ENCODE measurements at regions not wholly inside any gene's neighbourhood (a gene's known extent, or its start where the extent isn't known, plus 50 kb on each side); places are given as distances from the start of the nearest gene placed in this dataset.
A peak's percentile ranks its signal among the peaks of the same experiment; 100 is the strongest.

DNA sequence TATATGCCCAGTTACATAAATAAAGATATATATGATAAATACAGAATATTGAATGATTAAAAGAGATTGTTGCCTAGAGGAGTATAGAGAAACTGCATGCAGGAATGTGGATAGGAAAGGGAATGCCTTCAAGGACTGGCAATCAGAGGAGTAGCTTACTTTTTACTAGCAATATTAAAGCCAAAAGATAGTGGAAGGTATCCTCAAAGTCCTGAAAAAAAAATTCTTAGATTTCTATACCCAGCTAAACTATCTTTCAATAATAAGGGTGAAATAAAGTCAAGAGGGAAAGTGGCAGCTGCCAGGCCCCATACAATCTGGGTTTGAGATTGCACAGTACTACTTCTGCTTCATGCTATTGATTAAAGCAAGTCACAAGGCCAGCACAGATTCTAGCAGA, 733.2 kb downstream of the GATA3 start:
- H3K9me3 ChIP-seq (ENCODE audit: control insufficient read depth in 2 of 3, insufficient read depth in 1 of 3, low read length in 3 of 3): peaks cover 0 to 4% (median 2%) of the 10 kb centered on the region in 3 donors
- FAIRE-seq: no peak
- no peaks in the 10 kb centered on the region for H3K36me3 ChIP-seq (ENCODE audit: control insufficient read depth in 2 of 3, insufficient read depth in 3 of 3, low read length in 3 of 3)
- H3K4me1 ChIP-seq (ENCODE audit: control insufficient read depth in 2 of 3, insufficient read depth in 2 of 3, low read depth in 1 of 3, low read length in 3 of 3): no peaks in the 10 kb centered on the region
- TF ChIP-seq CTCF (IDR thresholded peaks at IDR 0.05; ENCODE audit: borderline replicate concordance, extremely low read depth, insufficient read depth): no peak
- H3K9ac ChIP-seq (ENCODE audit: low read length in 3 of 3): no peak overlapping the region
- intact Hi-C loops (cut with DNase I): no loop called here
- no peak overlapping the region for H3K27ac ChIP-seq (ENCODE audit: low read depth in 2 of 2, low read length in 2 of 2)
- H3K4me3 ChIP-seq (ENCODE audit: low read length in 3 of 3): no peak overlapping the region
- DNase-seq: no peak
- H3K27me3 ChIP-seq (ENCODE audit: control insufficient read depth, insufficient read depth, low read length): no peaks in the 10 kb centered on the region

- intact Hi-C loops (cut with DNase I): no loop called here
- no peak for DNase-seq
- FAIRE-seq: no peak
Observed at GRCh38 chr10:8790390-8790789, 735.9 kb downstream of the GATA3 start.

DNA sequence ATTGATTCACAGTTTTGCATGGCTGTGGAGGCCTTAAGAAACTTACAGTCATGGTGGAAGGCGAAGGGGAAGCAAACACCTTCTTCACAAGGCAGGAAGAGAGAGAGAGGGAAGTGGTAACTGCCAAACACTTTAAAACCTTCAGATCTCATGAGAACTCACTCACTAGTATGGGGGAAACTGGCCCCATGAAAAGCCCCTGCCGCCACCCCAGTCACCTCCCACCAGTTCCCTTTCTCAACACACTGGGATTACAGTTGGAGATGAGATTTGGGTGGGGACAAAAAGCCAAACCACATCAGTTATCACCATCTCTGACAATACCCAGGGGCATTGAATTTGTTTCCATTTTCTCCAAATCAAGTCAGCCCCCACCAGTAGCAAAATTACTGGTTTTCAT, 740.4 kb downstream of the GATA3 start:
- Histone ChIP-seq H3K9me3 (ENCODE audit: control insufficient read depth in 2 of 3, insufficient read depth in 1 of 3, low read length in 3 of 3) (no peaks in the 10 kb centered on the region), H3K27ac (ENCODE audit: low read depth in 2 of 2, low read length in 2 of 2) (no peak overlapping the region), H3K4me1 (ENCODE audit: control insufficient read depth in 2 of 3, insufficient read depth in 2 of 3, low read depth in 1 of 3, low read length in 3 of 3) (no peaks in the 10 kb centered on the region), H3K27me3 (ENCODE audit: control insufficient read depth, insufficient read depth, low read length) (no peaks in the 10 kb centered on the region), H3K9ac (ENCODE audit: low read length in 3 of 3) (no peak overlapping the region), H3K4me3 (ENCODE audit: low read length in 3 of 3) (no peak overlapping the region), H3K36me3 (ENCODE audit: control insufficient read depth in 2 of 3, insufficient read depth in 3 of 3, low read length in 3 of 3) (no peaks in the 10 kb centered on the region)
- intact Hi-C loops (cut with DNase I): no loop called here
- FAIRE-seq (no peak), DNase-seq (no peak)
- no peak for TF ChIP-seq CTCF (IDR thresholded peaks at IDR 0.05; ENCODE audit: borderline replicate concordance, extremely low read depth, insufficient read depth)

More at GRCh38 chr10:8790390-8790789, 735.9 kb downstream of the GATA3 start:
- Histone ChIP-seq H3K27ac (ENCODE audit: low read depth in 2 of 2, low read length in 2 of 2) (no peak overlapping the region), H3K27me3 (ENCODE audit: control insufficient read depth, insufficient read depth, low read length) (no peaks in the 10 kb centered on the region), H3K36me3 (ENCODE audit: control insufficient read depth in 2 of 3, insufficient read depth in 3 of 3, low read length in 3 of 3) (no peaks in the 10 kb centered on the region), H3K9ac (ENCODE audit: low read length in 3 of 3) (no peak overlapping the region), H3K4me3 (ENCODE audit: low read length in 3 of 3) (no peak overlapping the region), H3K9me3 (ENCODE audit: control insufficient read depth in 2 of 3, insufficient read depth in 1 of 3, low read length in 3 of 3) (peaks cover 0 to 4% (median 2%) of the 10 kb centered on the region in 3 donors), H3K4me1 (ENCODE audit: control insufficient read depth in 2 of 3, insufficient read depth in 2 of 3, low read depth in 1 of 3, low read length in 3 of 3) (no peaks in the 10 kb centered on the region)
- TF ChIP-seq CTCF (IDR thresholded peaks at IDR 0.05; ENCODE audit: borderline replicate concordance, extremely low read depth, insufficient read depth): no peak

DNA sequence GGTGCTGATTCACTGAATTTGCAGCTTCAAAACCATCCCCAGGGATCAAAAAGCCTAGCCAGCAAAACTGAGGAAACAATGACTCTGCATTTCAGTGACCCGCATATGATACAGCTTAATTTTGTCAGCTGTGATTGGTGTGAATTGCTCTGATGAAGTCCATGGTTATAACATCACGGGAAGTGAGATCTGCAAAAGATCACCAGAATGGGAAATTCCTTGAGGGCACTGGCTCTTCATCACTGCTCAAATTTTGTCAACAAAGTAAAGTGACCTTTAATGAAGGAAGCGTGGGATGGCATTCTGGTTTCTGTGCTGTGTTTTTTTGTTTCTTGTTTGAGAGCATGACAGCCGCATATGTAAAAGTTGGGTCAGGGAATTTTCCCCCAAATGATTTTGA, 745.9 kb downstream of the GATA3 start:
- DNase-seq (peak in 2 of 5 donors; percentile 16 to 22), FAIRE-seq (no peak)
- H3K9ac ChIP-seq (ENCODE audit: low read length in 3 of 3): no peak overlapping the region
- intact Hi-C loops (cut with DNase I): no loop called here
- H3K27me3 ChIP-seq (ENCODE audit: control insufficient read depth, insufficient read depth, low read length): no peaks in the 10 kb centered on the region
- H3K36me3 ChIP-seq (ENCODE audit: control insufficient read depth in 2 of 3, insufficient read depth in 3 of 3, low read length in 3 of 3): no peaks in the 10 kb centered on the region
- H3K4me3 ChIP-seq (ENCODE audit: low read length in 3 of 3): no peak overlapping the region
- H3K27ac ChIP-seq (ENCODE audit: low read depth in 2 of 2, low read length in 2 of 2): no peak overlapping the region
- H3K4me1 ChIP-seq (ENCODE audit: control insufficient read depth in 2 of 3, insufficient read depth in 2 of 3, low read depth in 1 of 3, low read length in 3 of 3): no peaks in the 10 kb centered on the region
- H3K9me3 ChIP-seq (ENCODE audit: control insufficient read depth in 2 of 3, insufficient read depth in 1 of 3, low read length in 3 of 3): no peaks in the 10 kb centered on the region
- TF ChIP-seq CTCF (IDR thresholded peaks at IDR 0.05; ENCODE audit: borderline replicate concordance, extremely low read depth, insufficient read depth): no peak

Data from kidney (tissue), 13 donors.